ENCODE measurements at regions not wholly inside any gene's neighbourhood (a gene's known extent, or its start where the extent isn't known, plus 50 kb on each side); places are given as distances from the start of the nearest gene placed in this dataset.

DNA sequence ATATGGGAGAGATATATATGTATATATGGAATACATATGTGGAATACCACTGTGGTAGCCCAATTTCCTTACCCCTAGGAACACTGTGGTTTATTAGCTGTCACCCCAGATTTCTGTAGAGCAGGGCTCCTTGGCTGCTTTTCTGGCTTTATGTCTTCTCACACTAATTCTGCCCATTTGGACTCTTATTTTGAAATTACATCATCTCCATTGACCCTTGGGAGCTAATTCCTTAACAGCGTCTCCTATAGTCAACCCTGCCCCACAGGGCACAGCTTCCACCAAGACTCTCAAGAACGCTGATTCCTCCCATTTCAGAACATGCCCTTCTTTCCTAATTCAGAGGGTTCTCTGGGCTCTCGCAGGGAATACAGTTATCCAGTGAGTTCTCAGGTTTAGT is 55.4 kb upstream of the TARP start:
- Mint-ChIP-seq H3K4me3 (ENCODE audit: unreplicated experiment) (no peak overlapping the region), H3K4me1 (ENCODE audit: insufficient read depth, unreplicated experiment) (no peaks in the 10 kb centered on the region), H3K27me3 (ENCODE audit: insufficient read depth, unreplicated experiment) (peaks cover 46% of the 10 kb centered on the region), H3K36me3 (ENCODE audit: insufficient read depth, unreplicated experiment) (no peaks in the 10 kb centered on the region), H3K27ac (ENCODE audit: low read depth, unreplicated experiment) (no peak overlapping the region), H3K9me3 (ENCODE audit: unreplicated experiment) (no peaks in the 10 kb centered on the region)
- no peak for TF ChIP-seq CTCF (IDR thresholded peaks at IDR 0.05; ENCODE audit: unreplicated experiment)
- no TSS peak for BruUV-seq (replicated peaks)
- no peak for DNase-seq (ENCODE audit: unreplicated experiment)
- intact Hi-C loops (cut with micrococcal nuclease), result no loop called here
- ChIA-PET CTCF (interaction anchor here (0.5 to 1.8 kb wide), 8 partner anchors 9 to 113 kb away, joined by 3 to 6 read pairs (median 4); no protein-coding TSS in a partner anchor), POLR2A (no interaction called here)

DNA sequence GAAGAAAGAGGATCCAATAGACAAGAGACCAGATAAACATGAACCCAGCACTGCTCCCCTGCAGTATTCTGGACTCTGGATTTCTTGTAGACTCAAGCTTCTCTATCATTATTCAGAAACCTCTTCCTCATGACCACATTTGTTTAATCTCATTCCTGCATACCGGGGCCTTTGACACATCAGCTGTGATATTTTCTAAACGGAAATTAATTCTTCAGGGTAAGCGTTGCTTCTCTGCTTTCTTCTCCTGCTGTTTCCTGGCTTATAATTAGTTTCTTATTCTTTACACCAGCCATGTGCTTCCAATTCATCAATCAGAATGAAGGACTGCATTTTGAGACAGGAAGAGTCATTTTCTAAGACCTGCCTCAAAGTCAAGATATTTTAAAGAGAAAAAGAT is 54.2 kb upstream of the TARP start:
- no peak for TF ChIP-seq CTCF (IDR thresholded peaks at IDR 0.05; ENCODE audit: unreplicated experiment)
- no peaks in the 10 kb centered on the region for H3K9me3 Mint-ChIP-seq (ENCODE audit: unreplicated experiment)
- intact Hi-C loops (cut with micrococcal nuclease), result no loop called here
- H3K27me3 Mint-ChIP-seq (ENCODE audit: insufficient read depth, unreplicated experiment), result peaks cover 51% of the 10 kb centered on the region
- no peaks in the 10 kb centered on the region for H3K4me1 Mint-ChIP-seq (ENCODE audit: insufficient read depth, unreplicated experiment)
- ChIA-PET POLR2A (no interaction called here), CTCF (interaction anchor here (0.5 to 1.8 kb wide), 6 partner anchors 8 to 114 kb away, joined by 3 to 11 read pairs (median 4); no protein-coding TSS in a partner anchor)
- no peak for DNase-seq (ENCODE audit: unreplicated experiment)
- H3K4me3 Mint-ChIP-seq (ENCODE audit: unreplicated experiment), result no peak overlapping the region
- H3K27ac Mint-ChIP-seq (ENCODE audit: low read depth, unreplicated experiment), result no peak overlapping the region
- no TSS peak for BruUV-seq (replicated peaks)
- no peaks in the 10 kb centered on the region for H3K36me3 Mint-ChIP-seq (ENCODE audit: insufficient read depth, unreplicated experiment)

All from MCF 10A (cell line).